ENCODE measurements at regions not wholly inside any gene's neighbourhood (a gene's known extent, or its start where the extent isn't known, plus 50 kb on each side); places are given as distances from the start of the nearest gene placed in this dataset.
"Not testable (repeated sequence)": the region's sequence is repeated elsewhere in the genome, so short reads cannot be mapped to it uniquely, and the experiment has no call there.

GRCh38 chr4:53885668-53886067 lies 178.7 kb downstream of the CHIC2 start:
- H3K9me3 ChIP-seq = peaks cover 0 to 9% (median 0%) of the 10 kb centered on the region in 11 donors
- WGBS, 2 donors = 43 to 47% methylated on average over 2 of the region's 2 CpGs
- H3K36me3 ChIP-seq = no peaks in the 10 kb centered on the region
- ATAC-seq (peak; percentile 83 to 95 (median 88)), DNase-seq (peak; percentile 47 to 59)
- H3K4me1 ChIP-seq = peaks cover 0 to 4% (median 0%) of the 10 kb centered on the region in 9 donors
- intact Hi-C loops (cut with DNase I) = no loop called here
- H3K27ac ChIP-seq = peak overlapping the region in 6 of 10 donors; percentile 22 to 56 (median 26)
- TF ChIP-seq, protein P1, sequence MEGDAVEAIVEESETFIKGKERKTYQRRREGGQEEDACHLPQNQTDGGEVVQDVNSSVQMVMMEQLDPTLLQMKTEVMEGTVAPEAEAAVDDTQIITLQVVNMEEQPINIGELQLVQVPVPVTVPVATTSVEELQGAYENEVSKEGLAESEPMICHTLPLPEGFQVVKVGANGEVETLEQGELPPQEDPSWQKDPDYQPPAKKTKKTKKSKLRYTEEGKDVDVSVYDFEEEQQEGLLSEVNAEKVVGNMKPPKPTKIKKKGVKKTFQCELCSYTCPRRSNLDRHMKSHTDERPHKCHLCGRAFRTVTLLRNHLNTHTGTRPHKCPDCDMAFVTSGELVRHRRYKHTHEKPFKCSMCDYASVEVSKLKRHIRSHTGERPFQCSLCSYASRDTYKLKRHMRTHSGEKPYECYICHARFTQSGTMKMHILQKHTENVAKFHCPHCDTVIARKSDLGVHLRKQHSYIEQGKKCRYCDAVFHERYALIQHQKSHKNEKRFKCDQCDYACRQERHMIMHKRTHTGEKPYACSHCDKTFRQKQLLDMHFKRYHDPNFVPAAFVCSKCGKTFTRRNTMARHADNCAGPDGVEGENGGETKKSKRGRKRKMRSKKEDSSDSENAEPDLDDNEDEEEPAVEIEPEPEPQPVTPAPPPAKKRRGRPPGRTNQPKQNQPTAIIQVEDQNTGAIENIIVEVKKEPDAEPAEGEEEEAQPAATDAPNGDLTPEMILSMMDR (IDR thresholded peaks at IDR 0.05) = no peak
- H3K27me3 ChIP-seq = no peaks in the 10 kb centered on the region
- H3K4me3 ChIP-seq = no peak overlapping the region

GRCh38 chr4:53877096-53877495 lies 187.3 kb downstream of the CHIC2 start:
- H3K27me3 ChIP-seq; DNase-seq; H3K4me1 ChIP-seq; H3K36me3 ChIP-seq; H3K4me3 ChIP-seq; intact Hi-C loops (cut with DNase I); H3K27ac ChIP-seq; H3K9me3 ChIP-seq; ATAC-seq: not testable (repeated sequence)
- 83 to 100% methylated on average over 6 to 14 of the region's 18 CpGs for WGBS, 2 donors

DNA sequence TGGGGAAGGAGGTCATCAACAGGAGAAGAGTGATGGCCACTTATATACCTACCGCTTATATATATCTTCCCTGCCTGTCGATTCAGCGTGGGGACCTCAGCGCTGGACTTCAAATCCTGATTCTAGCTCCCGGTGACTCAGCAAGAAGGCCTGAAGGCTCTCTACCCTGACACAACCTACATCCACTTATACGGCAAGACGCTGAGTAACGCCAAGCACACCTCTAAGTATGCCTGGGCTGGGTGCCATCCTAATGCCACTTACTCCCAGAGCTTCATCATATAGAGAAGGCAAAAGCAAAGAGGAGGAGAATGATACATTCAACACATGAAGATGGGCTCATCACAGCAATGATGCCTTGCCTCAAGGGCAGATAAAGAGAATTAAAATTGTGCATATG lies 198.3 kb downstream of the CHIC2 start:
- no peak for ATAC-seq
- intact Hi-C loops (cut with DNase I) = no loop called here
- Histone ChIP-seq H3K9me3 (peaks cover 0 to 3% (median 0%) of the 10 kb centered on the region in 11 donors), H3K36me3 (no peaks in the 10 kb centered on the region), H3K27ac (no peak overlapping the region), H3K27me3 (no peaks in the 10 kb centered on the region), H3K4me3 (no peak overlapping the region), H3K4me1 (peaks cover 2 to 42% (median 32%) of the 10 kb centered on the region in 9 donors)
- no peak for DNase-seq
- TF ChIP-seq, protein P1 (IDR thresholded peaks at IDR 0.05) = no peak
- WGBS, 2 donors = 84 to 93% methylated on average over 8 of the region's 8 CpGs

- TF ChIP-seq, protein P1 (IDR thresholded peaks at IDR 0.05) = no peak
- H3K4me1 ChIP-seq = peaks cover 2 to 42% (median 32%) of the 10 kb centered on the region in 9 donors
- no peaks in the 10 kb centered on the region for H3K27me3 ChIP-seq
- H3K9me3 ChIP-seq = peaks cover 0 to 3% (median 0%) of the 10 kb centered on the region in 11 donors
- DNase-seq (no peak), ATAC-seq (no peak)
- peak overlapping the region in 1 of 10 donors; percentile 70 for H3K27ac ChIP-seq
- 63 to 65% methylated on average over 5 of the region's 5 CpGs for WGBS, 2 donors
- no peaks in the 10 kb centered on the region for H3K36me3 ChIP-seq
- H3K4me3 ChIP-seq = no peak overlapping the region
- intact Hi-C loops (cut with DNase I) = no loop called here
These were observed 199.4 kb downstream of the CHIC2 start for GRCh38 chr4:53865054-53865453.

- Histone ChIP-seq H3K36me3 (no peaks in the 10 kb centered on the region), H3K4me3 (no peak overlapping the region), H3K9me3 (peaks cover 0 to 11% (median 0%) of the 10 kb centered on the region in 11 donors), H3K27ac (peak overlapping the region in 7 of 10 donors; percentile 40 to 77 (median 70)), H3K4me1 (peaks cover 2 to 42% (median 32%) of the 10 kb centered on the region in 9 donors), H3K27me3 (no peaks in the 10 kb centered on the region)
- intact Hi-C loops (cut with DNase I) = loop anchor here in 1 of 10 donors (5.0 kb wide), 1 partner anchor 812 kb away; no protein-coding TSS in a partner anchor
- DNase-seq = peak; percentile 7 to 56
- 20 to 35% methylated on average over 4 of the region's 4 CpGs for WGBS, 2 donors
- ATAC-seq = peak; percentile 48 to 96 (median 88)
- TF ChIP-seq, protein P1 (IDR thresholded peaks at IDR 0.05) = no peak
These were observed 200.6 kb downstream of the CHIC2 start for GRCh38 chr4:53863736-53864365.
